MM.1S (cell line): ENCODE measurements at regions not wholly inside any gene's neighbourhood (a gene's known extent, or its start where the extent isn't known, plus 50 kb on each side); places are given as distances from the start of the nearest gene placed in this dataset.

ENCODE experiments used
- CTCF ChIP-seq: fragments of 300-600 bp; sonication (generic); IDR thresholded peaks from 2 replicates; pipeline ENCODE4 v1.5.1; 2016; ENCODE audit warnings: antibody characterized with exemption, low read length, mixed read lengths
- EZH2 ChIP-seq: fragments of 300-600 bp; sonication (generic); optimal IDR thresholded peaks from 2 replicates; pipeline ENCODE3; 2017; ENCODE audit warnings: low read depth, mild to moderate bottlenecking, antibody characterized with exemption, low read length, mixed read lengths
- EZH2phosphoT487 ChIP-seq: fragments of 300-600 bp; sonication (generic); IDR thresholded peaks from 2 replicates; pipeline ENCODE4 v1.6.1; 2018; ENCODE audit warnings: antibody characterized with exemption, low read length

GRCh38 chr19:28061111-28061510 lies 1151.8 kb downstream of the UQCRFS1 start:
- TF ChIP-seq CTCF = no peak
- TF ChIP-seq EZH2 = no peak
- no peak for TF ChIP-seq EZH2phosphoT487
